ENCODE measurements at regions not wholly inside any gene's neighbourhood (a gene's known extent, or its start where the extent isn't known, plus 50 kb on each side); places are given as distances from the start of the nearest gene placed in this dataset.

GRCh38 chr5:118722122-118723020 is 266.0 kb downstream of the DTWD2 start:
- no peak for TF ChIP-seq CTCF (IDR thresholded peaks at IDR 0.05)
- TF ChIP-seq POLR2AphosphoS5 (IDR thresholded peaks at IDR 0.05; ENCODE audit: insufficient read depth in 1 of 2, low read depth in 1 of 2): no peak

All from vagina (tissue), 2 donors.